CD14-positive monocyte (primary cell): ENCODE measurements at regions not wholly inside any gene's neighbourhood (a gene's known extent, or its start where the extent isn't known, plus 50 kb on each side); places are given as distances from the start of the nearest gene placed in this dataset.

Experiments used
- DNase-seq, 3 donors: peaks; one replicate each; pipeline ENCODE4 v3.0.0-alpha.2; 2011 to 2022
- H2AFZ ChIP-seq: 2 replicates; pipeline ENCODE4 v1.6.0; 2012; ENCODE audit warnings: mild to moderate bottlenecking, low read depth, low read length, inconsistent platforms; ENCODE audit not compliant: insufficient read depth, poor library complexity, severe bottlenecking
- H3K27ac ChIP-seq, 2 donors: 1 replicate in 1 of 2; 2 replicates in 1 of 2; pipeline ENCODE4 v1.5.1; 2012 to 2013; ENCODE audit warnings: low read length in 2 of 2, control low read depth in 1 of 2, inconsistent platforms in 1 of 2, low read depth in 1 of 2, mild to moderate bottlenecking in 1 of 2
- H3K27me3 ChIP-seq, 2 donors: one replicate each; pipeline versions ENCODE4 v1.6.0 to v1.6.1; 2011 to 2013; ENCODE audit warnings: low read length in 2 of 2; ENCODE audit not compliant: control insufficient read depth in 2 of 2, insufficient read depth in 2 of 2
- H3K36me3 ChIP-seq, 2 donors: replicated peaks in 1 of 2; 1 replicate in 1 of 2; 2 replicates in 1 of 2; pipeline versions ENCODE4 v1.5.1 to v1.6.1; 2012 to 2013; ENCODE audit warnings: low read length in 2 of 2, control low read depth in 1 of 2, inconsistent platforms in 1 of 2, mild to moderate bottlenecking in 1 of 2; ENCODE audit not compliant: insufficient read depth in 2 of 2, control insufficient read depth in 1 of 2
- H3K4me1 ChIP-seq, 2 donors: 1 replicate in 1 of 2; 2 replicates in 1 of 2; pipeline versions ENCODE4 v1.5.1 to v1.6.1; 2012 to 2013; ENCODE audit warnings: low read length in 2 of 2, control low read depth in 1 of 2, inconsistent platforms in 1 of 2, mild to moderate bottlenecking in 1 of 2, moderate library complexity in 1 of 2; ENCODE audit not compliant: insufficient read depth in 2 of 2, control insufficient read depth in 1 of 2
- H3K4me2 ChIP-seq: replicated peaks from 2 replicates; pipeline ENCODE3; 2012; ENCODE audit warnings: low read length, moderate library complexity, mild to moderate bottlenecking; ENCODE audit not compliant: poor library complexity, severe bottlenecking; ENCODE audit errors: extremely low read depth
- H3K4me3 ChIP-seq, 3 experiments: fragments of 200-600 bp in 1 of 3; sonication (generic) in 1 of 3; replicated peaks in 1 of 3; 1 replicate in 2 of 3; 2 replicates in 1 of 3; pipeline ENCODE4 v1.5.1; 2011 to 2013; ENCODE audit warnings: low read length in 3 of 3, mild to moderate bottlenecking in 3 of 3, control low read depth in 2 of 3, low read depth in 2 of 3, inconsistent platforms in 1 of 3, moderate library complexity in 1 of 3
- H3K79me2 ChIP-seq: 2 replicates; pipeline ENCODE4 v1.6.0; 2012; ENCODE audit warnings: mild to moderate bottlenecking, control low read depth, inconsistent platforms, low read length, moderate library complexity; ENCODE audit not compliant: insufficient read depth
- H3K9ac ChIP-seq: 2 replicates; pipeline ENCODE4 v1.6.0; 2017; ENCODE audit warnings: low read length, mild to moderate bottlenecking; ENCODE audit not compliant: insufficient read depth, poor library complexity, severe bottlenecking
- H3K9me3 ChIP-seq, 2 donors: replicated peaks in 1 of 2; 1 replicate in 1 of 2; 2 replicates in 1 of 2; pipeline versions ENCODE4 v1.5.1 to v1.6.1; 2012 to 2013; ENCODE audit warnings: low read length in 2 of 2, control low read depth in 1 of 2; ENCODE audit not compliant: control insufficient read depth in 1 of 2, insufficient read depth in 1 of 2
- H4K20me1 ChIP-seq: 2 replicates; pipeline ENCODE4 v1.6.0; 2012; ENCODE audit warnings: mild to moderate bottlenecking, low read length, control low read depth, moderate library complexity; ENCODE audit not compliant: insufficient read depth
- H3K27ac Mint-ChIP-seq, 7 donors: one replicate each; pipeline ENCODE4 v1.8.0; 2020; ENCODE audit warnings: mild to moderate bottlenecking in 7 of 7, mixed read lengths in 7 of 7, moderate library complexity in 6 of 7, inconsistent platforms in 2 of 7
- H3K27me3 Mint-ChIP-seq, 3 donors: one replicate each; pipeline ENCODE4 v1.8.0; 2021 to 2022; ENCODE audit warnings: low read depth in 3 of 3, mild to moderate bottlenecking in 3 of 3, mixed read lengths in 3 of 3, moderate library complexity in 3 of 3, inconsistent platforms in 1 of 3
- H3K36me3 Mint-ChIP-seq, 2 donors: one replicate each; pipeline ENCODE4 v1.8.0; 2020; ENCODE audit warnings: mixed read lengths in 2 of 2, inconsistent platforms in 1 of 2, mild to moderate bottlenecking in 1 of 2
- H3K4me1 Mint-ChIP-seq: one replicate; pipeline ENCODE4 v1.8.0; 2020; ENCODE audit warnings: mild to moderate bottlenecking, mixed read lengths
- H3K4me3 Mint-ChIP-seq, 2 donors: one replicate each; pipeline ENCODE4 v1.8.0; 2020; ENCODE audit warnings: mild to moderate bottlenecking in 2 of 2, mixed read lengths in 2 of 2, moderate library complexity in 1 of 2
- H3K9me3 Mint-ChIP-seq, 7 donors: one replicate each; pipeline ENCODE4 v1.8.0; 2020 to 2022; ENCODE audit warnings: mixed read lengths in 7 of 7, mild to moderate bottlenecking in 6 of 7, moderate library complexity in 6 of 7, inconsistent platforms in 2 of 7
- CTCF ChIP-seq: fragments of 200-600 bp; IDR thresholded peaks from one replicate; pipeline ENCODE4 v1.8.0; 2022; ENCODE audit warnings: antibody characterized with exemption, mild to moderate bottlenecking
- WGBS: methylation state at CpG from one replicate; pipeline ENCODE4 v1.1.5; 2013; ENCODE audit warnings: missing lambda C conversion rate; ENCODE audit not compliant: insufficient coverage; 5-methylcytosine and 5-hydroxymethylcytosine counted together
- intact Hi-C, 2 donors: fragments of 100-400 bp; cut with micrococcal nuclease; formaldehyde crosslinking; loops; one replicate each; pipeline versions ENCODE4 v1.15.0 to v1.15.1; 2023

- intact Hi-C loops = no loop called here
- WGBS = 94% methylated on average over 92 of the region's 92 CpGs
- Mint-ChIP-seq H3K4me3 (no peak overlapping the region), H3K4me1 (no peaks in the 10 kb centered on the region), H3K27ac (peak overlapping the region in 1 of 7 donors; percentile 27), H3K36me3 (no peaks in the 10 kb centered on the region), H3K9me3 (peaks cover 8 to 21% (median 17%) of the 10 kb centered on the region in 7 donors), H3K27me3 (peaks cover 0 to 4% (median 2%) of the 10 kb centered on the region in 3 donors)
- H3K27ac ChIP-seq = no peak overlapping the region
- no peak overlapping the region for H3K4me2 ChIP-seq
- no peak for TF ChIP-seq CTCF
- no peak overlapping the region for H2AFZ ChIP-seq
- no peaks in the 10 kb centered on the region for H3K4me1 ChIP-seq
- H3K9ac ChIP-seq = no peak overlapping the region
- no peaks in the 10 kb centered on the region for H4K20me1 ChIP-seq
- H3K4me3 ChIP-seq = no peak overlapping the region
- H3K36me3 ChIP-seq = no peaks in the 10 kb centered on the region
- no peak for DNase-seq
- no peaks in the 10 kb centered on the region for H3K79me2 ChIP-seq
- H3K27me3 ChIP-seq = no peaks in the 10 kb centered on the region
- H3K9me3 ChIP-seq = peaks cover 8 to 29% of the 10 kb centered on the region in 2 donors
Measured at GRCh38 chr20:41998539-41999341, 380.6 kb upstream of the CHD6 start.

DNA sequence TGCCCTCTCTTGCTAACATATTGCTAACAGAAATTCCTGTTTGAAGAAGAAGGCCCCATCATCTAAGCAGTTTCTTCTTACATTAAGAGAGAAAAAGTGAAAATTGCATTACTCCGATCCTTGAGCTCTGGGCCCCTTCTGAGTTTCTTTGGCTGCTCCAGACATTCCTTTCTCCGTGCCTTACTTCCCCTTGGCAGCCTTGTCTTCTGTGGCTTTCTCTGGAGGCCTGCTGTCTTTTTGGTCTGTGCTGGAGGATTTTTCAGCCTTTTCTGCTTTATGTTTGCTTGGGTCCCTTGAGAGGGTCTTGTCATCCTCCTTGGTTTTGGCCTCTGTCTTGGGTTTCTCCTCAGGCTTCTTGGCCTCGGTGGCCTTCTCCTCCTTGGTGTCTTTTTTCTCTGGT, 378.8 kb upstream of the CHD6 start:
- intact Hi-C loops = no loop called here
- no peak overlapping the region for H3K9ac ChIP-seq

More for the DNA sequence above, 378.8 kb upstream of the CHD6 start:
- TF ChIP-seq CTCF = no peak
- no peaks in the 10 kb centered on the region for H3K27me3 ChIP-seq
- Mint-ChIP-seq H3K27ac (no peak overlapping the region), H3K36me3 (no peaks in the 10 kb centered on the region), H3K27me3 (peaks cover 0 to 7% (median 2%) of the 10 kb centered on the region in 3 donors), H3K4me1 (no peaks in the 10 kb centered on the region), H3K9me3 (peaks cover 8 to 23% (median 17%) of the 10 kb centered on the region in 7 donors), H3K4me3 (no peak overlapping the region)
- H3K27ac ChIP-seq = no peak overlapping the region
- H3K4me2 ChIP-seq = no peak overlapping the region
- 83% methylated on average over 1 of the region's 3 CpGs for WGBS
- no peak for DNase-seq
- no peaks in the 10 kb centered on the region for H4K20me1 ChIP-seq
- H3K9me3 ChIP-seq = peaks cover 8 to 27% of the 10 kb centered on the region in 2 donors
- no peak overlapping the region for H2AFZ ChIP-seq
- no peak overlapping the region for H3K4me3 ChIP-seq
- H3K36me3 ChIP-seq = no peaks in the 10 kb centered on the region
- H3K79me2 ChIP-seq = no peaks in the 10 kb centered on the region
- H3K4me1 ChIP-seq = no peaks in the 10 kb centered on the region
